CD14-positive monocyte (primary cell): ENCODE measurements at regions not wholly inside any gene's neighbourhood (a gene's known extent, or its start where the extent isn't known, plus 50 kb on each side); places are given as distances from the start of the nearest gene placed in this dataset.

Source experiments
- DNase-seq, 3 donors: peaks; one replicate each; pipeline ENCODE4 v3.0.0-alpha.2; 2011 to 2022
- H2AFZ ChIP-seq: 2 replicates; pipeline ENCODE4 v1.6.0; 2012; ENCODE audit warnings: mild to moderate bottlenecking, low read depth, low read length, inconsistent platforms; ENCODE audit not compliant: insufficient read depth, poor library complexity, severe bottlenecking
- H3K27ac ChIP-seq, 2 donors: 1 replicate in 1 of 2; 2 replicates in 1 of 2; pipeline ENCODE4 v1.5.1; 2012 to 2013; ENCODE audit warnings: low read length in 2 of 2, control low read depth in 1 of 2, inconsistent platforms in 1 of 2, low read depth in 1 of 2, mild to moderate bottlenecking in 1 of 2
- H3K27me3 ChIP-seq, 2 donors: one replicate each; pipeline versions ENCODE4 v1.6.0 to v1.6.1; 2011 to 2013; ENCODE audit warnings: low read length in 2 of 2; ENCODE audit not compliant: control insufficient read depth in 2 of 2, insufficient read depth in 2 of 2
- H3K36me3 ChIP-seq, 2 donors: replicated peaks in 1 of 2; 1 replicate in 1 of 2; 2 replicates in 1 of 2; pipeline versions ENCODE4 v1.5.1 to v1.6.1; 2012 to 2013; ENCODE audit warnings: low read length in 2 of 2, control low read depth in 1 of 2, inconsistent platforms in 1 of 2, mild to moderate bottlenecking in 1 of 2; ENCODE audit not compliant: insufficient read depth in 2 of 2, control insufficient read depth in 1 of 2
- H3K4me1 ChIP-seq, 2 donors: 1 replicate in 1 of 2; 2 replicates in 1 of 2; pipeline versions ENCODE4 v1.5.1 to v1.6.1; 2012 to 2013; ENCODE audit warnings: low read length in 2 of 2, control low read depth in 1 of 2, inconsistent platforms in 1 of 2, mild to moderate bottlenecking in 1 of 2, moderate library complexity in 1 of 2; ENCODE audit not compliant: insufficient read depth in 2 of 2, control insufficient read depth in 1 of 2
- H3K4me2 ChIP-seq: replicated peaks from 2 replicates; pipeline ENCODE3; 2012; ENCODE audit warnings: low read length, moderate library complexity, mild to moderate bottlenecking; ENCODE audit not compliant: poor library complexity, severe bottlenecking; ENCODE audit errors: extremely low read depth
- H3K4me3 ChIP-seq, 3 experiments: fragments of 200-600 bp in 1 of 3; sonication (generic) in 1 of 3; replicated peaks in 1 of 3; 1 replicate in 2 of 3; 2 replicates in 1 of 3; pipeline ENCODE4 v1.5.1; 2011 to 2013; ENCODE audit warnings: low read length in 3 of 3, mild to moderate bottlenecking in 3 of 3, control low read depth in 2 of 3, low read depth in 2 of 3, inconsistent platforms in 1 of 3, moderate library complexity in 1 of 3
- H3K79me2 ChIP-seq: 2 replicates; pipeline ENCODE4 v1.6.0; 2012; ENCODE audit warnings: mild to moderate bottlenecking, control low read depth, inconsistent platforms, low read length, moderate library complexity; ENCODE audit not compliant: insufficient read depth
- H3K9ac ChIP-seq: 2 replicates; pipeline ENCODE4 v1.6.0; 2017; ENCODE audit warnings: low read length, mild to moderate bottlenecking; ENCODE audit not compliant: insufficient read depth, poor library complexity, severe bottlenecking
- H3K9me3 ChIP-seq, 2 donors: replicated peaks in 1 of 2; 1 replicate in 1 of 2; 2 replicates in 1 of 2; pipeline versions ENCODE4 v1.5.1 to v1.6.1; 2012 to 2013; ENCODE audit warnings: low read length in 2 of 2, control low read depth in 1 of 2; ENCODE audit not compliant: control insufficient read depth in 1 of 2, insufficient read depth in 1 of 2
- H4K20me1 ChIP-seq: 2 replicates; pipeline ENCODE4 v1.6.0; 2012; ENCODE audit warnings: mild to moderate bottlenecking, low read length, control low read depth, moderate library complexity; ENCODE audit not compliant: insufficient read depth
- H3K27ac Mint-ChIP-seq, 7 donors: one replicate each; pipeline ENCODE4 v1.8.0; 2020; ENCODE audit warnings: mild to moderate bottlenecking in 7 of 7, mixed read lengths in 7 of 7, moderate library complexity in 6 of 7, inconsistent platforms in 2 of 7
- H3K27me3 Mint-ChIP-seq, 3 donors: one replicate each; pipeline ENCODE4 v1.8.0; 2021 to 2022; ENCODE audit warnings: low read depth in 3 of 3, mild to moderate bottlenecking in 3 of 3, mixed read lengths in 3 of 3, moderate library complexity in 3 of 3, inconsistent platforms in 1 of 3
- H3K36me3 Mint-ChIP-seq, 2 donors: one replicate each; pipeline ENCODE4 v1.8.0; 2020; ENCODE audit warnings: mixed read lengths in 2 of 2, inconsistent platforms in 1 of 2, mild to moderate bottlenecking in 1 of 2
- H3K4me1 Mint-ChIP-seq: one replicate; pipeline ENCODE4 v1.8.0; 2020; ENCODE audit warnings: mild to moderate bottlenecking, mixed read lengths
- H3K4me3 Mint-ChIP-seq, 2 donors: one replicate each; pipeline ENCODE4 v1.8.0; 2020; ENCODE audit warnings: mild to moderate bottlenecking in 2 of 2, mixed read lengths in 2 of 2, moderate library complexity in 1 of 2
- H3K9me3 Mint-ChIP-seq, 7 donors: one replicate each; pipeline ENCODE4 v1.8.0; 2020 to 2022; ENCODE audit warnings: mixed read lengths in 7 of 7, mild to moderate bottlenecking in 6 of 7, moderate library complexity in 6 of 7, inconsistent platforms in 2 of 7
- WGBS: methylation state at CpG from one replicate; pipeline ENCODE4 v1.1.5; 2013; ENCODE audit warnings: missing lambda C conversion rate; ENCODE audit not compliant: insufficient coverage; 5-methylcytosine and 5-hydroxymethylcytosine counted together
- intact Hi-C, 2 donors: fragments of 100-400 bp; cut with micrococcal nuclease; formaldehyde crosslinking; loops; one replicate each; pipeline versions ENCODE4 v1.15.0 to v1.15.1; 2023
- TF ChIP-seq, protein P1 (sequence below): fragments of 200-600 bp; IDR thresholded peaks from one replicate; pipeline ENCODE4 v1.8.0; 2022; ENCODE audit warnings: antibody characterized with exemption, mild to moderate bottlenecking

DNA sequence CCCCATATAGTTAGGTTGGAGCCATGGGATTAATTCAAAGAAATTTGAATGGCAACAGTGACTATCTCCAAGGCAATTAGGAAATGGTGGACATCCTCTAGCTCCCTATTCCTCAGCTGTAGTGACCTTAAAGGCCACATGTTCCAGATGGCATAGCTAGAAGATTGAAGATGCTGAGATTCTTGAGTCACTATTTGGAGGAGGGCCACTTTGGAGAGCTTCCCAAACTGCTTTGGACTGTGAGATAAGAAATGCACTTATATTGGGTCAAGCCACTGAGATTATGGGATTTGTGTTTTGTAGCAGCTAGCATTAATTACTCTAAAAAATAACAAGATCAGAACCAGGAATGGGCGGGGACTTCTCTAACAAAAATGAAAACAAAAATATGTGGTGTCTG lies 636.2 kb upstream of the CCNG1 start:
- Histone ChIP-seq H3K79me2 (no peaks in the 10 kb centered on the region), H3K4me3 (no peak overlapping the region), H2AFZ (no peak overlapping the region), H3K9ac (no peak overlapping the region), H3K27me3 (no peaks in the 10 kb centered on the region), H3K27ac (no peak overlapping the region), H4K20me1 (no peaks in the 10 kb centered on the region), H3K4me1 (no peaks in the 10 kb centered on the region), H3K36me3 (no peaks in the 10 kb centered on the region), H3K9me3 (peaks cover 0 to 8% of the 10 kb centered on the region in 2 donors), H3K4me2 (no peak overlapping the region)
- DNase-seq: no peak
- H3K9me3 Mint-ChIP-seq: peaks cover 0 to 4% (median 1%) of the 10 kb centered on the region in 7 donors
- no peak overlapping the region for H3K4me3 Mint-ChIP-seq
- TF ChIP-seq, protein P1, sequence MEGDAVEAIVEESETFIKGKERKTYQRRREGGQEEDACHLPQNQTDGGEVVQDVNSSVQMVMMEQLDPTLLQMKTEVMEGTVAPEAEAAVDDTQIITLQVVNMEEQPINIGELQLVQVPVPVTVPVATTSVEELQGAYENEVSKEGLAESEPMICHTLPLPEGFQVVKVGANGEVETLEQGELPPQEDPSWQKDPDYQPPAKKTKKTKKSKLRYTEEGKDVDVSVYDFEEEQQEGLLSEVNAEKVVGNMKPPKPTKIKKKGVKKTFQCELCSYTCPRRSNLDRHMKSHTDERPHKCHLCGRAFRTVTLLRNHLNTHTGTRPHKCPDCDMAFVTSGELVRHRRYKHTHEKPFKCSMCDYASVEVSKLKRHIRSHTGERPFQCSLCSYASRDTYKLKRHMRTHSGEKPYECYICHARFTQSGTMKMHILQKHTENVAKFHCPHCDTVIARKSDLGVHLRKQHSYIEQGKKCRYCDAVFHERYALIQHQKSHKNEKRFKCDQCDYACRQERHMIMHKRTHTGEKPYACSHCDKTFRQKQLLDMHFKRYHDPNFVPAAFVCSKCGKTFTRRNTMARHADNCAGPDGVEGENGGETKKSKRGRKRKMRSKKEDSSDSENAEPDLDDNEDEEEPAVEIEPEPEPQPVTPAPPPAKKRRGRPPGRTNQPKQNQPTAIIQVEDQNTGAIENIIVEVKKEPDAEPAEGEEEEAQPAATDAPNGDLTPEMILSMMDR: no peak
- no peak overlapping the region for H3K27ac Mint-ChIP-seq
- no CpG with 5 or more reads among the region's 1 CpG for WGBS
- intact Hi-C loops: no loop called here
- no peaks in the 10 kb centered on the region for H3K36me3 Mint-ChIP-seq
- no peaks in the 10 kb centered on the region for H3K4me1 Mint-ChIP-seq
- H3K27me3 Mint-ChIP-seq: no peaks in the 10 kb centered on the region

DNA sequence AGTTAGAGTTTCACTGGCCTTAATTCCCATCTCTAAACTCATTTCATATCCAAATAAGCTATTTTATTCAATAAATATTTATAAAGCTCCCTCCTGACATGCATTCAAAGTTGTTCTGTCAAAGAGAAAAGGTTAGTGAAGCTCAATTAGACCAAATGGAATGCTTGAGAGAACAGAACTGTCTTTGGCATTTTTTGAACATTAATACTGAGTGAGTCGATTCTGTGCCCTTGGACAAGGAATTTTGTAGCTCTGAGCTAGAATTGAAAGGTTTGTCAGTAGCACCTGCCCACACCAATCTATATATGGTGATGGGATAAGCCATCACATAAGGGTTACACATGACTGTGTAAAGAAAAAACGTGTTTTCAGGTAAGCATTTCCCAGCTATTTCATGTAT lies 631.2 kb upstream of the CCNG1 start:
- no peaks in the 10 kb centered on the region for H4K20me1 ChIP-seq
- Mint-ChIP-seq H3K4me3 (no peak overlapping the region), H3K9me3 (peaks cover 0 to 6% (median 0%) of the 10 kb centered on the region in 7 donors), H3K27me3 (no peaks in the 10 kb centered on the region), H3K36me3 (no peaks in the 10 kb centered on the region), H3K4me1 (no peaks in the 10 kb centered on the region), H3K27ac (no peak overlapping the region)
- H3K4me2 ChIP-seq: no peak overlapping the region
- H3K27me3 ChIP-seq: no peaks in the 10 kb centered on the region
- H3K4me1 ChIP-seq: no peaks in the 10 kb centered on the region
- WGBS: no CpG with 5 or more reads among the region's 2 CpGs
- H3K79me2 ChIP-seq: no peaks in the 10 kb centered on the region
- intact Hi-C loops: no loop called here
- no peak for DNase-seq
- TF ChIP-seq, protein P1: no peak
- no peak overlapping the region for H2AFZ ChIP-seq
- H3K4me3 ChIP-seq: no peak overlapping the region
- H3K9me3 ChIP-seq: peaks cover 0 to 4% of the 10 kb centered on the region in 2 donors
- no peak overlapping the region for H3K9ac ChIP-seq
- H3K27ac ChIP-seq: no peak overlapping the region
- no peaks in the 10 kb centered on the region for H3K36me3 ChIP-seq
